GM18867 (cell line): ENCODE measurements at regions not wholly inside any gene's neighbourhood (a gene's known extent, or its start where the extent isn't known, plus 50 kb on each side); places are given as distances from the start of the nearest gene placed in this dataset.
A peak's percentile ranks its signal among the peaks of the same experiment; 100 is the strongest.

Experiments used
- ATAC-seq: cut with Tn5 transposase; IDR thresholded peaks from one replicate; pipeline ENCODE4 v1.9.1; 2021; ENCODE audit warnings: mild to moderate bottlenecking, moderate library complexity; ENCODE audit not compliant: unreplicated experiment

GRCh38 chrX:17931855-17932254 is 70.8 kb upstream of the RAI2 start:
- no peak for ATAC-seq

- no peak for ATAC-seq
Measured at GRCh38 chrX:17930850-17931249, 69.8 kb upstream of the RAI2 start.

GRCh38 chrX:17923546-17923945 is 62.4 kb upstream of the RAI2 start:
- peak; percentile 48 for ATAC-seq

GRCh38 chrX:17922303-17922702 is 61.2 kb upstream of the RAI2 start:
- no peak for ATAC-seq

GRCh38 chrX:17919896-17920446 is 58.9 kb upstream of the RAI2 start:
- ATAC-seq, result no peak

GRCh38 chrX:17917945-17918577 is 57.0 kb upstream of the RAI2 start:
- ATAC-seq, result no peak

- ATAC-seq, result no peak
Measured at GRCh38 chrX:17913801-17914200, 52.7 kb upstream of the RAI2 start.
